GM18502 (cell line): ENCODE measurements at regions not wholly inside any gene's neighbourhood (a gene's known extent, or its start where the extent isn't known, plus 50 kb on each side); places are given as distances from the start of the nearest gene placed in this dataset.

Experiments used
- ATAC-seq: cut with Tn5 transposase; IDR thresholded peaks from one replicate; pipeline ENCODE4 v1.9.1; 2021; ENCODE audit warnings: mild to moderate bottlenecking; ENCODE audit not compliant: unreplicated experiment, poor library complexity

DNA sequence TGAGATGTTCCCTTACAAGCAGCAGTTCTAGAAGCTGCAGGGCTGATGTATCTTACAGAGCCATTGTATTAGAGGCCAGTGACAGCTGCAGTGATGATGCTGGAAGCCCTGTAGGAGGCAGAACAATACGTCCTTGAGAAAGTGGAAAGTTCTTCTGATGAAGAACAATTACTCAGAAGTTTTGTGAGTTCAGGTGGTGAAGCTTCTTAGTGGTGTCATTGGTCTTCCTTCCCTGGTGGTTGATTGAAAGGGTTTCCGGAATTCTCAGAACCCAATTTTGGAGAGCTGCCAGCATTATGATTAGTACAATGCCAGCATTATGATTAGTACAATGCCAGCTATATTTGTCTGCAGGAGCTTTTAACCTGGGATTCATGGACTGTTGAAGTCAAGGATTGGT lies 356.4 kb downstream of the MFSD1 start:
- no peak for ATAC-seq

- ATAC-seq: no peak
Observed at GRCh38 chr3:159158801-159159200, 356.9 kb downstream of the MFSD1 start.

GRCh38 chr3:159159546-159159945 lies 357.7 kb downstream of the MFSD1 start:
- ATAC-seq: no peak

- ATAC-seq: no peak
Observed at GRCh38 chr3:159163656-159164055, 361.8 kb downstream of the MFSD1 start.

- ATAC-seq: no peak
Observed at GRCh38 chr3:159165961-159166360, 364.1 kb downstream of the MFSD1 start.

GRCh38 chr3:159166899-159167586 lies 365.2 kb downstream of the MFSD1 start:
- ATAC-seq: no peak

DNA sequence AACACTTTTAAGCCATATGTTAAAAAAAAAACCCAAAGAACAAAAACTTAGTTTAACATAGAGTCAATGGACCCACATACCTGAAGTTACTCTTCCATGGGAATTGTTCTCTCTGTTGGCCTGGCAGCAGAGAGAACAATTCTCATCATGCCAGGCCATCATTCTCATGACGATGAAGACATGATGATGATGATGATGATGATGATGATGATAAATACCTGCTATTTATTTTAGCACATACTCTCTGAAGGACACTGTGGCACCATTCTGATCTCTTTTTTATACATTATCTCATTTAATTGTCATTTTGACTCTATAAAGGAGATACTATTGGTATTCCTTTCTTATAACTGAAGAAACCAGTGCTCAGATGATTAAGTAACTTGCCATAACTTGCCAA lies 366.9 kb downstream of the MFSD1 start:
- ATAC-seq: no peak

- no peak for ATAC-seq
Observed at GRCh38 chr3:159169828-159170227, 368.0 kb downstream of the MFSD1 start.

DNA sequence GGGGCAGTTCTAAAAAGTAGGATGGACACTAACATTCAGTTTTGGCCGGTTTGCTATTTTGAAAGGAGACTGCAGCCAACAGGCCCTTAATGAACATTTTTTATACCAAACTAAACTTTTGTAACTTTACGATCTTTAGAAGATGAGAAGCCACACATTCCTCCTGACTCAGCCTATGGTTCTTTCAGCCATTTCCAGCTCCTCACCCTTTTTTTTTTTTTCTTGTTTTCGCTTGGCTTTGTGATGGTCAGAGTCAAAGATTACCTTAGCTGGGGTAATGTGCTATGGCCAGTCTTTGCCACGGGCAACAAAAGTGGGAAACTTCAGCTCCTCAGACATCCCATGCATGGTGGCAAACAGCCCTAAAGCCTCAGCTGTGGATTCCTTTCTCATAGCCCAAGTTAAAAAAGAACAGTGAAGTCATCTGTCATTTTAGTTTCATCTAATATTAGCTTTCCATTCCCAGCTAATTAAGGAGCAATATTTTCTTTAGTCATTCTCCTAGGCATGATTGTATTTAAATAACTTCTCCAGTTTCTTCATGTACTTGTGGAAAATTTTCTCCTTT lies 368.7 kb downstream of the MFSD1 start:
- ATAC-seq: no peak

- no peak for ATAC-seq
Observed at GRCh38 chr3:159171333-159171732, 369.5 kb downstream of the MFSD1 start.

GRCh38 chr3:159172473-159172872 lies 370.6 kb downstream of the MFSD1 start:
- ATAC-seq: no peak

DNA sequence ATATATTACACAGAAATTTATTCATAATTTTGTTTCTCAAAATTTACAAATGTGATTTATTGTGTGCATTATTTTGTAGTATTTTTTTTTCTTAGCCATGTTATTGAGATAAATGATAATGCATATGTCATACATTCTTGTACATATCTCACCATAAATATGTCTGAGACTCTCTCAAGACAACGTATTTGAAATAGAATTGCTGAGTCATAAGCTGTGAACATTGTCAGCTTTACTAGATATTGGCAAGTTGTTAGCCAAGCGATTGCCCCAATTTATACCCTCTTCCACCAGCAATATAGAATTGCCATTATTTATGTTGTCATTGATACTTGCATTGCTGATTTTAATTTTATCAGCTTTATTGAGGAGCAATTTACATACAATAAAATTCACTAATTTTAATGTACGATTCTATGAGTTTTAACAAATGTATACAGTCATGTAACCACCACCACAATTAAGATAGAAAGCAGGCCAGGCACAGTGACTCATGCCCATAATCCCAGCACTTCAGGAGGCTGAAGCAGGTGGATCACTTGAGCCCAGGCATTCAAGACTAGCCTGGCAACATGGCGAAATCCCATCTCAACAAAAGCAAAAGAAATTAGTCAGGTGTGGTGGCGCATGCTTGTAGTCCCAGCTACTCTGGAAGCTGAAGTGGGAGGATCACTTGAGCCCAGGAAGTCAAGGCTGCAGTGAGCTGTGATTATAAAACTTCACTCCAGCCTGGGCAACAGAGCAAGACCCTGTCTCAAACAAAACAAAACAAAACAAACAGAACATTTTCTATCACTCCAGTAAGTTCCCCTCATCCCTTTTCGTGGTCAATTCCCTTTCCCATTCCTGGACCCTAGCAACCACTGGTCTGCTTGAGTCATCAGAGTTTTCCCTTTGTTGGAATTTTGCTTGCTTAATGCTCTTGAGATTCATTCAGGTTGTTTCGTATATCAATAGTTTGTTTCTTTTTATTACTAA lies 373.1 kb downstream of the MFSD1 start:
- no peak for ATAC-seq

GRCh38 chr3:159178209-159178897 lies 376.5 kb downstream of the MFSD1 start:
- ATAC-seq: no peak

DNA sequence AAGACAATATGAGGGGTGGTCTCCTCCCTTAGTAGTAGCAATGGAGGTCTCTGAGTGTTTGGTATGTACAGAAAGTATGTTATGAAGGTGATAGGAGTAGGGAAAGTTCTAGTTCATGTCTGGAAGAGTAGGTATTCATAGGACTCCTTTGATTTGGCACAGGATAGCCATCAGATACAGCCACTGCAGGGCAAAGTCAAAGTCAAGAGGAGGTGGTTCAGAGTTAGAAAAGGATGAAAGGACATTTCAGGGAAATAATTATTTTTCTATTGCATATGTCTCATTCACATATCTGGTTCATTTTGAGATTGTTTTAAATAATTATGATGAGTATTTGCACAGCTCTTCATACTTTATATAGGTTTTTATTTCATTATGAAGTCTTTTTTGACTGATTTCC lies 381.1 kb downstream of the MFSD1 start:
- no peak for ATAC-seq

DNA sequence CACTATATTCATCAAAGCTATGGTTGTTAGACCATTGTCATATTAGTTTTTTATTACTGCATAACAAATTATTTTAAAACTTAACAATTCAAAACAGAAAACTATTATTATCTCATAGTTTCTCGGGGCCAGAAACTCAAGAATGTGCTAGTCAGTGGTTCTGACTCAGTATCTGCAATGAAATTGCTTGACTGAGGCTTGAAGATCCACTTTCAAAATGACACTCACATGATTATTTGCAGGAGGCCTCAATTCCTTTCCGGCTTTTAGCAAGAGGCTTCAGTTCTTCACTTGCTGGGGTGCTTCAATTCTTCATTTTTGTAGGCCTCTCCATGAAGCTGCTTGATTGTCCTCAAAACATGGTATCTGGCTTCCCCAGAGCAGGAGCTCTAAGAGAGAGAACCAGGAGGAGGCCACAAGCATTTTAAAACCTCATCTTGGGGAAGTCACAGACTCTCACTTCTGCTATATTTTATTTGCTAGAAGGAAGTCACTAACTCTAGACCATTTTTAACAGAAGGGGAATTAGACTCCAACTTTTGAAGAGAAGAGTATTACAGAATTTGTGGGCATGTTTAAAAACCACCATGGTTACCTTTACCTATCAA lies 383.7 kb downstream of the MFSD1 start:
- ATAC-seq: peak; percentile 77

- ATAC-seq: peak; percentile 56
Observed at GRCh38 chr3:159186581-159186980, 384.7 kb downstream of the MFSD1 start.

DNA sequence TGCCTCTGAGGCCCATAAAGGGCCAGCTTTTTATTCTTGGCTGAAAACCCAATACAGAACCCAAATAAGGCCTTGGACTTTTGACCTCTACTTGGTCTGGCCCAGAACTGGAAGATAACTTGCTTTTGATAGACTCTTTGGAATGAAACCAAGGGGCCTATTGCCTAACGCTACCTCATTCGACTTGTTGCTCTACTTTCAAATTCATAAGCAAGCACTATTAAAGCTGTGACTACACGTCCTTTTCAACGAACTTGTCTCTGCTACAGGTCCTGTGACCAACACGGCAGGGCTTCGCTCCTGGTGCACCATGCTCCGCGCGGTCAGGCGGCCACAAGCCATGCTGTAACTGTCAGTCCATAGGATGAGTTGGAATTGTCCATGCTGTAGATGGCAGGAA lies 385.4 kb downstream of the MFSD1 start:
- ATAC-seq: no peak

DNA sequence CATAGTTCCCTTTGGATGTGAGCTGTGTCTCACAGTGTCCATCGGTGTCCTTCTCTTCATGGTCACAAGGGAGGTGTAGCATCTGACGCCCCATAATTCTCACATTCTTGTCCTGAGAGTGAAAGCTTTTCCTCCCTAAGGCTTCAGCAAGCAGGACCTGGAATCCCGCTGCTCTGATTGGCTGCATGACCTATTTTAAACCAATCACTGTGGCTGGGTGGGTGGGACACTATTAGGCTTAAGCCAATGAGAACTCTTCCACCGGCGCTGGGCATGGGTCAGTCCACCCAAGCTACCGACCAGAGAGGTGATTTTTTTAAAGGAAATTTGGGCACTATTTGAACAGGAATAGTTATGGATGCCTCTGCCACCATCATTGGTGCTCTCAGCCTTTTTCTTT lies 385.9 kb downstream of the MFSD1 start:
- ATAC-seq: no peak

DNA sequence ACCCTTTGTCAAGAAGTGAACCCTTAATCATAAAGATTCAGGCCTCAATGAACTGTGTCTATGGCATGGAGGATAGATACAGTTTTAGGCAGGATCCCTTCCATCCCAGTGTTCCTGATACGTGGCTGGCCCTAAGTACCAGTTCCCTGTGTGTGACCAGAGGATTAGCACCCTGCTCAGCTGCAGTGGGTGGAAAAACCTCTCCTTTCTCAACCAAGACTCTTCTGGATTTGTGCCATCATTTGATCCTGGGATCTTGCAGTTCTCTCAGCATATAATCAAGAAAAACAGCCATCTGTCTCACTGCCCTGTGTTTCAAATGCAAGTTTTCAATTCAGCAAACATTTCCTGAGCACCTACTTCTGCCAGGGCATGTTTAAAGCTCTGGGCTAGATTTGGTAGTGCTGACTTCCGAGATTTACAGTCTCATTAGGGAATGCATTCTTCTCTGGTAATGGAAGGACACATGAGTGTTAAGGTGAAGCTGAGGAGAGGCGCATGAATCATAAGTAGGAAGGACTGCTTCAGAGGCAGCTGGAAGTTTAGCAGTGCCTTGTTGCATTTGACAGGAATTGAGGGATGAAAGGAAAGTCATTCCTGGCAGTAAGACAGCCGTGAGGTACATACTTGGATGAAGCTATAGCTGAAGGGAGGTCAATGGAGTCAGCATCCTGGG lies 388.3 kb downstream of the MFSD1 start:
- no peak for ATAC-seq

DNA sequence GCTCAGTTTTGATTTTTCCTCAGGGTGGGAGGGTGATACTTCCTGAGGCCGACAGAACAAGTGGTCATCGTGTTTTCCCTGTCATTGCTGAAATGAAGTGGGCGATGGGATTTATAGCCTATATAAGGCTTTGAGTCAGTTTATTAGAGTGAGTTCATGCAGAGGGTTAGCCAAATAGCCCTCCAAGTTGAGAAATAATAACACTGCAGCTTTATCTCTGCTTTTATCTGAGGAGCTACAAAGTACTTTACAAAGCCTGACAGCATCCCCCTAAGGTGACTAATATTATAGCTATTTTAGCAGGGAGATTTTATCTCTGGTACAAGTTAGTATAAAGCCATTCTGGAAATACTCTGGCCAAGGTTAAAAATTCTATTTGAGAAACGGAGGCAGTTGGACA lies 389.6 kb downstream of the MFSD1 start:
- ATAC-seq: no peak
